Neuronal stem cell (in vitro differentiated cells): ENCODE measurements at regions not wholly inside any gene's neighbourhood (a gene's known extent, or its start where the extent isn't known, plus 50 kb on each side); places are given as distances from the start of the nearest gene placed in this dataset.

Source experiments
- DNase-seq: peaks from one replicate; pipeline ENCODE4 v3.0.0-alpha.2; 2013; ENCODE audit warnings: low spot score
- H2AFZ ChIP-seq: one replicate; pipeline ENCODE4 v1.6.1; 2013; ENCODE audit warnings: mild to moderate bottlenecking, low read length, inconsistent platforms
- H2AK5ac ChIP-seq: 2 replicates; pipeline ENCODE4 v1.6.1; 2013; ENCODE audit warnings: low read depth, mild to moderate bottlenecking, inconsistent platforms, low read length, moderate library complexity, mixed read lengths
- H2BK120ac ChIP-seq: 2 replicates; pipeline ENCODE4 v1.6.1; 2013; ENCODE audit warnings: low read depth, mild to moderate bottlenecking, inconsistent platforms, low read length, moderate library complexity, mixed read lengths
- H2BK12ac ChIP-seq: one replicate; pipeline ENCODE4 v1.6.1; 2013; ENCODE audit warnings: low read length, inconsistent platforms
- H2BK15ac ChIP-seq: 2 replicates; pipeline ENCODE4 v1.6.1; 2013; ENCODE audit warnings: mild to moderate bottlenecking, low read length, inconsistent platforms, mixed read lengths
- H2BK5ac ChIP-seq: one replicate; pipeline ENCODE4 v1.6.1; 2013; ENCODE audit warnings: inconsistent platforms, mild to moderate bottlenecking, low read length, moderate library complexity
- H3K14ac ChIP-seq: one replicate; pipeline ENCODE4 v1.6.1; 2013; ENCODE audit warnings: low read length, inconsistent platforms
- H3K18ac ChIP-seq: 2 replicates; pipeline ENCODE4 v1.6.1; 2013; ENCODE audit warnings: low read length, inconsistent platforms
- H3K23ac ChIP-seq: 2 replicates; pipeline ENCODE4 v1.6.1; 2013; ENCODE audit warnings: low read depth, mild to moderate bottlenecking, mixed read lengths, low read length, inconsistent platforms; ENCODE audit not compliant: poor library complexity
- H3K27ac ChIP-seq: replicated peaks from 3 replicates; pipeline ENCODE4 v1.5.1; 2013; ENCODE audit warnings: low read length, inconsistent platforms
- H3K27me3 ChIP-seq, 3 experiments: 2 replicates each; pipeline ENCODE4 v1.6.1; 2013; ENCODE audit warnings: low read length in 3 of 3, mild to moderate bottlenecking in 2 of 3, inconsistent platforms in 1 of 3, low read depth in 1 of 3, mixed read lengths in 1 of 3, moderate library complexity in 1 of 3; ENCODE audit not compliant: control insufficient read depth in 3 of 3, insufficient read depth in 3 of 3
- H3K36me3 ChIP-seq, 2 donors: replicated peaks in 1 of 2; 2 replicates each; pipeline ENCODE4 v1.6.1; 2013; ENCODE audit warnings: low read length in 2 of 2; ENCODE audit not compliant: control insufficient read depth in 2 of 2, insufficient read depth in 2 of 2
- H3K4ac ChIP-seq: 2 replicates; pipeline ENCODE4 v1.6.1; 2013; ENCODE audit warnings: inconsistent platforms, mild to moderate bottlenecking, low read length, moderate library complexity
- H3K4me1 ChIP-seq, 2 donors: 1 replicate in 1 of 2; 2 replicates in 1 of 2; pipeline ENCODE4 v1.6.1; 2013; ENCODE audit warnings: low read length in 2 of 2, low read depth in 1 of 2; ENCODE audit not compliant: control insufficient read depth in 2 of 2, insufficient read depth in 1 of 2
- H3K4me2 ChIP-seq: one replicate; pipeline ENCODE4 v1.6.1; 2013; ENCODE audit warnings: mild to moderate bottlenecking, low read length, inconsistent platforms; ENCODE audit not compliant: insufficient read depth, poor library complexity, severe bottlenecking
- H3K4me3 ChIP-seq, 2 donors: 2 replicates each; pipeline ENCODE4 v1.5.1; 2013; ENCODE audit warnings: low read length in 2 of 2, mild to moderate bottlenecking in 2 of 2, inconsistent platforms in 1 of 2, moderate library complexity in 1 of 2
- H3K79me1 ChIP-seq: one replicate; pipeline ENCODE4 v1.6.1; 2013; ENCODE audit warnings: low read depth, mild to moderate bottlenecking, inconsistent platforms, low read length, moderate library complexity
- H3K9ac ChIP-seq: one replicate; pipeline ENCODE4 v1.6.1; 2013; ENCODE audit warnings: mild to moderate bottlenecking, low read depth, low read length, inconsistent platforms; ENCODE audit not compliant: poor library complexity
- H3K9me3 ChIP-seq, 2 donors: replicated peaks in 1 of 2; 2 replicates each; pipeline versions ENCODE3 to v1.6.1; 2013; ENCODE audit warnings: low read length in 2 of 2, mild to moderate bottlenecking in 2 of 2, inconsistent platforms in 1 of 2, low read depth in 1 of 2, mixed read lengths in 1 of 2, moderate library complexity in 1 of 2; ENCODE audit not compliant: control insufficient read depth in 2 of 2, insufficient read depth in 1 of 2
- H4K8ac ChIP-seq: one replicate; pipeline ENCODE4 v1.6.1; 2013; ENCODE audit warnings: low read depth, mild to moderate bottlenecking, inconsistent platforms, low read length, moderate library complexity
- H4K91ac ChIP-seq: one replicate; pipeline ENCODE4 v1.6.1; 2013; ENCODE audit warnings: low read length, low read depth, mild to moderate bottlenecking, inconsistent platforms; ENCODE audit not compliant: poor library complexity
- WGBS, 2 donors: extraction: QIAGEN DNeasy Blood & Tissue Kit; methylation state at CpG; one replicate each; pipeline ENCODE4 v1.1.7; 2013; ENCODE audit warnings: missing lambda C conversion rate in 2 of 2, mixed read lengths in 1 of 2; ENCODE audit not compliant: insufficient read length in 2 of 2, insufficient replicate concordance in 1 of 2; ENCODE audit errors: extremely low coverage in 2 of 2; 5-methylcytosine and 5-hydroxymethylcytosine counted together

- Histone ChIP-seq H3K4me3 (no peak overlapping the region), H4K91ac (no peak overlapping the region), H3K27me3 (no peaks in the 10 kb centered on the region), H3K36me3 (no peaks in the 10 kb centered on the region), H3K79me1 (no peaks in the 10 kb centered on the region), H3K27ac (no peak overlapping the region), H3K23ac (no peak overlapping the region), H3K14ac (no peak overlapping the region), H3K4me2 (no peak overlapping the region), H4K8ac (no peak overlapping the region), H2BK15ac (no peak overlapping the region), H2BK12ac (no peak overlapping the region), H2AK5ac (no peak overlapping the region), H3K9ac (no peak overlapping the region), H2BK5ac (no peak overlapping the region), H3K4me1 (no peaks in the 10 kb centered on the region), H3K18ac (no peak overlapping the region), H2AFZ (no peak overlapping the region), H3K4ac (no peak overlapping the region), H2BK120ac (no peak overlapping the region), H3K9me3 (peaks cover 4 to 5% of the 10 kb centered on the region in 2 donors)
- WGBS, 2 donors = no CpG with 5 or more reads among the region's 1 CpG
- no peak for DNase-seq
These were observed 185.9 kb upstream of the GBE1 start for GRCh38 chr3:81947359-81947758.

- no peak overlapping the region for H3K4me3 ChIP-seq
- H2BK5ac ChIP-seq = no peak overlapping the region
- H3K4ac ChIP-seq = no peak overlapping the region
- no peak overlapping the region for H3K9ac ChIP-seq
- H3K14ac ChIP-seq = no peak overlapping the region
- H3K23ac ChIP-seq = no peak overlapping the region
- no peak for DNase-seq
- H2AFZ ChIP-seq = peak overlapping the region; percentile 6
- no peak overlapping the region for H2AK5ac ChIP-seq
- peaks cover 0 to 2% of the 10 kb centered on the region in 2 donors for H3K4me1 ChIP-seq
- H3K27me3 ChIP-seq = no peaks in the 10 kb centered on the region
- no peak overlapping the region for H2BK120ac ChIP-seq
- H2BK15ac ChIP-seq = no peak overlapping the region
- peaks cover 0 to 4% of the 10 kb centered on the region in 2 donors for H3K9me3 ChIP-seq
- H4K91ac ChIP-seq = no peak overlapping the region
- H3K79me1 ChIP-seq = no peaks in the 10 kb centered on the region
- no peak overlapping the region for H3K4me2 ChIP-seq
- no peak overlapping the region for H3K27ac ChIP-seq
- H3K36me3 ChIP-seq = no peaks in the 10 kb centered on the region
- no peak overlapping the region for H2BK12ac ChIP-seq
- no peak overlapping the region for H4K8ac ChIP-seq
- H3K18ac ChIP-seq = no peak overlapping the region
These were observed 177.2 kb upstream of the GBE1 start for GRCh38 chr3:81938681-81939080.

- Histone ChIP-seq H3K4ac (no peak overlapping the region), H3K9me3 (no peaks in the 10 kb centered on the region), H3K14ac (no peak overlapping the region), H4K8ac (no peak overlapping the region), H3K18ac (no peak overlapping the region), H3K4me1 (peaks cover 0 to 2% of the 10 kb centered on the region in 2 donors), H3K27ac (no peak overlapping the region), H3K79me1 (peaks cover 2% of the 10 kb centered on the region), H2BK5ac (no peak overlapping the region), H3K36me3 (no peaks in the 10 kb centered on the region), H3K9ac (no peak overlapping the region), H2AFZ (peak overlapping the region; percentile 52), H3K23ac (no peak overlapping the region), H2BK15ac (no peak overlapping the region), H2BK12ac (no peak overlapping the region), H2BK120ac (no peak overlapping the region), H3K4me2 (no peak overlapping the region), H4K91ac (no peak overlapping the region), H3K27me3 (no peaks in the 10 kb centered on the region), H3K4me3 (no peak overlapping the region), H2AK5ac (no peak overlapping the region)
- no peak for DNase-seq
- no CpG with 5 or more reads among the region's 1 CpG for WGBS, 2 donors
These were observed 175.4 kb upstream of the GBE1 start for GRCh38 chr3:81936817-81937216.

- no peak overlapping the region for H2BK120ac ChIP-seq
- no peak overlapping the region for H2AFZ ChIP-seq
- no CpG with 5 or more reads among the region's 4 CpGs for WGBS, 2 donors
- no peak overlapping the region for H3K4ac ChIP-seq
- H3K27ac ChIP-seq = no peak overlapping the region
- H3K14ac ChIP-seq = no peak overlapping the region
- no peaks in the 10 kb centered on the region for H3K27me3 ChIP-seq
- H4K8ac ChIP-seq = no peak overlapping the region
- H3K9me3 ChIP-seq = no peaks in the 10 kb centered on the region
- H3K36me3 ChIP-seq = no peaks in the 10 kb centered on the region
- H3K18ac ChIP-seq = no peak overlapping the region
- H3K9ac ChIP-seq = no peak overlapping the region
- no peak for DNase-seq
- H2BK12ac ChIP-seq = no peak overlapping the region
- peaks cover 2% of the 10 kb centered on the region for H3K79me1 ChIP-seq
- H2AK5ac ChIP-seq = no peak overlapping the region
- H3K23ac ChIP-seq = no peak overlapping the region
- H3K4me3 ChIP-seq = no peak overlapping the region
- H2BK5ac ChIP-seq = no peak overlapping the region
- H3K4me1 ChIP-seq = peaks cover 0 to 2% of the 10 kb centered on the region in 2 donors
- no peak overlapping the region for H3K4me2 ChIP-seq
- no peak overlapping the region for H2BK15ac ChIP-seq
- H4K91ac ChIP-seq = no peak overlapping the region
These were observed 171.2 kb upstream of the GBE1 start for GRCh38 chr3:81932681-81933080.
